ENCODE measurements at regions not wholly inside any gene's neighbourhood (a gene's known extent, or its start where the extent isn't known, plus 50 kb on each side); places are given as distances from the start of the nearest gene placed in this dataset.

GRCh38 chr20:7361321-7361720 is 578.9 kb downstream of the HAO1 start (continued):
- TF ChIP-seq REST (IDR thresholded peaks at IDR 0.05; ENCODE audit: unreplicated experiment) (no peak), POLR2AphosphoS5 (IDR thresholded peaks at IDR 0.05; ENCODE audit: low read depth) (no peak), NANOG (IDR thresholded peaks at IDR 0.05; ENCODE audit: borderline replicate concordance) (no peak), ZNF114 (CRISPR knock-in tag; IDR thresholded peaks at IDR 0.05) (no peak), CTCF (conservative IDR thresholded peaks at IDR 0.05; ENCODE audit: low read depth in 2 of 2) (no peak), STAT1 (IDR thresholded peaks at IDR 0.05; ENCODE audit: unreplicated experiment) (no peak), CREB1 (CRISPR knock-in tag; IDR thresholded peaks at IDR 0.05; ENCODE audit: low read depth) (no peak), JUNB (IDR thresholded peaks at IDR 0.05; ENCODE audit: unreplicated experiment) (no peak)

- peaks cover 11% of the 10 kb centered on the region for H3K9me2 ChIP-seq (ENCODE audit: insufficient read depth)
- Mint-ChIP-seq H3K4me1 (peaks cover 15% of the 10 kb centered on the region), H3K27me3 (ENCODE audit: insufficient read depth, low read depth, poor library complexity) (no peaks in the 10 kb centered on the region), H3K9me3 (peaks cover 18% of the 10 kb centered on the region; the same call in 2 of the 3 replicates), H3K4me3 (no peak overlapping the region), H3K27ac (no peak overlapping the region), H3K36me3 (ENCODE audit: low read depth) (peaks cover 9% of the 10 kb centered on the region; the same call in 2 of the 3 replicates)
- no peak overlapping the region for H3K4me2 ChIP-seq
- H3F3A ChIP-seq (replicated peaks; ENCODE audit: low read depth) = no peaks in the 10 kb centered on the region
- no peak overlapping the region for H3K4me3 ChIP-seq
- H3K27me3 ChIP-seq (ENCODE audit: insufficient read depth) = no peaks in the 10 kb centered on the region
- ATAC-seq = no peak
- H4K20me1 ChIP-seq (replicated peaks; ENCODE audit: insufficient read depth) = no peaks in the 10 kb centered on the region
- no peak overlapping the region for H3K27ac ChIP-seq (ENCODE audit: low read depth)
- H3K36me3 ChIP-seq (ENCODE audit: insufficient read depth) = no peaks in the 10 kb centered on the region
- H2AFZ ChIP-seq = 0 out of 2 replicates have a peak overlapping the region, but pooled peaks have one; percentile 43
- DNase-seq (ENCODE audit: low spot score) = no peak
- no peaks in the 10 kb centered on the region for H3K4me1 ChIP-seq (ENCODE audit: insufficient read depth)
- TF ChIP-seq STAT1 (IDR thresholded peaks at IDR 0.05; ENCODE audit: unreplicated experiment) (no peak), EZH2 (IDR thresholded peaks at IDR 0.05; ENCODE audit: low read depth, unreplicated experiment) (no peak)
- no peaks in the 10 kb centered on the region for H3K79me2 ChIP-seq (replicated peaks; ENCODE audit: insufficient read depth)
These were observed 578.3 kb downstream of the HAO1 start for GRCh38 chr20:7361931-7362330.

GRCh38 chr20:7362601-7363000 is 577.7 kb downstream of the HAO1 start:
- DNase-seq (ENCODE audit: low spot score) (no peak), ATAC-seq (no peak)
- H2AFZ ChIP-seq = no peak overlapping the region
- H3K36me3 ChIP-seq (ENCODE audit: insufficient read depth) = no peaks in the 10 kb centered on the region
- Mint-ChIP-seq H3K36me3 (ENCODE audit: low read depth) (peaks cover 9% of the 10 kb centered on the region; the same call in 2 of the 3 replicates), H3K27ac (no peak overlapping the region), H3K9me3 (peaks cover 18% of the 10 kb centered on the region; the same call in 2 of the 3 replicates), H3K27me3 (ENCODE audit: insufficient read depth, low read depth, poor library complexity) (no peaks in the 10 kb centered on the region), H3K4me1 (peaks cover 15% of the 10 kb centered on the region), H3K4me3 (no peak overlapping the region)
- no peaks in the 10 kb centered on the region for H3K79me2 ChIP-seq (replicated peaks; ENCODE audit: insufficient read depth)
- no peaks in the 10 kb centered on the region for H3K4me1 ChIP-seq (ENCODE audit: insufficient read depth)
- H3K27me3 ChIP-seq (ENCODE audit: insufficient read depth) = no peaks in the 10 kb centered on the region
- H4K20me1 ChIP-seq (replicated peaks; ENCODE audit: insufficient read depth) = no peaks in the 10 kb centered on the region
- no peak overlapping the region for H3K4me3 ChIP-seq
- H3F3A ChIP-seq (replicated peaks; ENCODE audit: low read depth) = no peaks in the 10 kb centered on the region
- no peak overlapping the region for H3K27ac ChIP-seq (ENCODE audit: low read depth)
- peaks cover 12% of the 10 kb centered on the region for H3K9me2 ChIP-seq (ENCODE audit: insufficient read depth)
- TF ChIP-seq EZH2phosphoT487 (IDR thresholded peaks at IDR 0.05; ENCODE audit: unreplicated experiment) = no peak
- no peak for TF ChIP-seq CTCF (conservative IDR thresholded peaks at IDR 0.05; ENCODE audit: low read depth in 2 of 2)
- no peak for TF ChIP-seq EZH2 (IDR thresholded peaks at IDR 0.05; ENCODE audit: low read depth, unreplicated experiment)
- no peak for TF ChIP-seq ZNF114 (CRISPR knock-in tag; IDR thresholded peaks at IDR 0.05)
- no peak for TF ChIP-seq POLR2AphosphoS5 (IDR thresholded peaks at IDR 0.05; ENCODE audit: low read depth)
- TF ChIP-seq CREB1 (CRISPR knock-in tag; IDR thresholded peaks at IDR 0.05; ENCODE audit: low read depth) = no peak
- no peak for TF ChIP-seq STAT1 (IDR thresholded peaks at IDR 0.05; ENCODE audit: unreplicated experiment)
- TF ChIP-seq ZNF331 (CRISPR knock-in tag; IDR thresholded peaks at IDR 0.05; ENCODE audit: low read depth) = no peak
- no peak overlapping the region for H3K4me2 ChIP-seq

All from GM23338 (cell line).